ENCODE measurements at regions not wholly inside any gene's neighbourhood (a gene's known extent, or its start where the extent isn't known, plus 50 kb on each side); places are given as distances from the start of the nearest gene placed in this dataset.

DNA sequence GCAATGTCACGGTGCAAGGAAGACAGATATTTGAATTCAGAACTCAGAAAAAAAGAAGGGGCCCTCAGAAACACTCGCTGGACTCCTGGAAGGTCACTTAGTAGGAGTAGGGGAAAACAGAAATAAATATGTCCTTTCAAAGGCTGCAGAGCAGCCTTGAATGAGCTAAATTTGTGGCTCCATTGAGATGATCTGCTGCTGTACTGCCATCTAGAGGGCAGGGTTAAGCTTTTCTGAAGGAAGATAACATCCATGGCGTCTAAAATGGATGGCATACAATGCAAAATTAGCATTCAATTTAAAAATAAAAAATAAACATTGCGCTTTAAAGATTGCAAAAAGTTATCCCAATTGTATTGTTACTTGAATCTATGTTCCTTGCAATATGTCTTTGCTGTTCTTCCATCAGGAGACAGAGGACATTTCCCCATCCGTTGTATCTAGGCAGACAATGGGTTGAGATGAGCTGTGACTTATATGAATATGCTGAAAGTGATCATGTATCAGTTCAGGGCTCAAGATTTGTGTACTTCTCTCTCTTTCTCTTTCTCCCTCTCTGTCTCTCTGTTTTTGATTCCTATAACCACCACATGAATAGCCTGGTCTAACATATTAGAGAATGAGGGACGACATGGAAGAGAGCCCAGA lies 642.2 kb downstream of the SH2D4B start:
- intact Hi-C loops (cut with micrococcal nuclease): no loop called here
- peak; percentile 2 for DNase-seq
- Histone ChIP-seq H4K8ac (ENCODE audit: low read depth in 2 of 2, low read length in 2 of 2) (no peak overlapping the region), H2BK120ac (ENCODE audit: low read depth, low read length) (no peak overlapping the region), H2BK15ac (ENCODE audit: low read depth, low read length) (no peak overlapping the region), H3K4me2 (ENCODE audit: low read depth, low read length) (no peak overlapping the region), H3K27ac (ENCODE audit: insufficient read depth, low read length) (no peak overlapping the region), H3K4me3 (ENCODE audit: insufficient read depth, low read depth, low read length) (no peak overlapping the region), H4K5ac (ENCODE audit: low read depth, low read length) (no peak overlapping the region), H3K23ac (ENCODE audit: low read depth, low read length) (no peak overlapping the region), H2BK20ac (ENCODE audit: low read depth, low read length) (no peak overlapping the region), H2AFZ (replicated peaks; ENCODE audit: low read length, poor library complexity) (no peak overlapping the region), H3K14ac (replicated peaks; ENCODE audit: low read depth, low read length) (no peak overlapping the region), H3K9ac (ENCODE audit: low read depth, low read length) (no peak overlapping the region), H2BK5ac (ENCODE audit: low read depth, low read length, poor library complexity, severe bottlenecking) (no peak overlapping the region), H3K9me1 (ENCODE audit: insufficient read depth, low read length) (no peaks in the 10 kb centered on the region), H2AK5ac (ENCODE audit: low read depth, low read length) (no peak overlapping the region), H3K27me3 (ENCODE audit: control insufficient read depth, insufficient read depth, low read length) (no peaks in the 10 kb centered on the region), H4K20me1 (ENCODE audit: insufficient read depth, low read length) (no peaks in the 10 kb centered on the region), H3K4me1 (ENCODE audit: control insufficient read depth, insufficient read depth, low read length) (no peaks in the 10 kb centered on the region), H4K91ac (ENCODE audit: insufficient read depth, low read depth, low read length) (no peak overlapping the region), H2AK9ac (replicated peaks; ENCODE audit: low read depth, low read length, poor library complexity) (no peak overlapping the region), H3K4ac (ENCODE audit: low read depth, low read length) (no peak overlapping the region), H3K9me3 (ENCODE audit: control insufficient read depth, insufficient read depth, low read length) (peaks cover 4% of the 10 kb centered on the region), H3K36me3 (ENCODE audit: control insufficient read depth, insufficient read depth, low read length) (no peaks in the 10 kb centered on the region), H3K79me1 (ENCODE audit: low read depth in 1 of 2, low read length in 2 of 2) (no peaks in the 10 kb centered on the region), H3K18ac (ENCODE audit: low read depth, low read length) (no peak overlapping the region), H3K56ac (ENCODE audit: extremely low read depth, insufficient read depth, low read length) (no peak overlapping the region)
- ATAC-seq (ENCODE audit: low read depth): no peak
- ChIA-PET CTCF (no interaction called here), POLR2A (ENCODE audit: unreplicated experiment) (no interaction called here)
- no CpG with 5 or more reads among the region's 6 CpGs for WGBS, 2 experiments (ENCODE audit: extremely low coverage in 2 of 2, insufficient read length in 1 of 2)
- no TSS peak for BruUV-seq (replicated peaks)
- TF ChIP-seq RAD21 (IDR thresholded peaks at IDR 0.05; ENCODE audit: low read length): peak; percentile 24; the same call in 1 of the 2 replicates
- no peak for TF ChIP-seq MXI1 (IDR thresholded peaks at IDR 0.05; ENCODE audit: borderline replicate concordance, low read depth, low read length)
- TF ChIP-seq NFE2L2 (IDR thresholded peaks at IDR 0.05; ENCODE audit: low read depth, low read length): no peak
- no peak for TF ChIP-seq CEBPB (IDR thresholded peaks at IDR 0.05; ENCODE audit: low read depth, low read length)
- TF ChIP-seq, protein P1, sequence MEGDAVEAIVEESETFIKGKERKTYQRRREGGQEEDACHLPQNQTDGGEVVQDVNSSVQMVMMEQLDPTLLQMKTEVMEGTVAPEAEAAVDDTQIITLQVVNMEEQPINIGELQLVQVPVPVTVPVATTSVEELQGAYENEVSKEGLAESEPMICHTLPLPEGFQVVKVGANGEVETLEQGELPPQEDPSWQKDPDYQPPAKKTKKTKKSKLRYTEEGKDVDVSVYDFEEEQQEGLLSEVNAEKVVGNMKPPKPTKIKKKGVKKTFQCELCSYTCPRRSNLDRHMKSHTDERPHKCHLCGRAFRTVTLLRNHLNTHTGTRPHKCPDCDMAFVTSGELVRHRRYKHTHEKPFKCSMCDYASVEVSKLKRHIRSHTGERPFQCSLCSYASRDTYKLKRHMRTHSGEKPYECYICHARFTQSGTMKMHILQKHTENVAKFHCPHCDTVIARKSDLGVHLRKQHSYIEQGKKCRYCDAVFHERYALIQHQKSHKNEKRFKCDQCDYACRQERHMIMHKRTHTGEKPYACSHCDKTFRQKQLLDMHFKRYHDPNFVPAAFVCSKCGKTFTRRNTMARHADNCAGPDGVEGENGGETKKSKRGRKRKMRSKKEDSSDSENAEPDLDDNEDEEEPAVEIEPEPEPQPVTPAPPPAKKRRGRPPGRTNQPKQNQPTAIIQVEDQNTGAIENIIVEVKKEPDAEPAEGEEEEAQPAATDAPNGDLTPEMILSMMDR (conservative IDR thresholded peaks at IDR 0.05; ENCODE audit: low read depth, low read length): peak; percentile 34; the same call in 1 of the 2 replicates
- TF ChIP-seq FOS (IDR thresholded peaks at IDR 0.05; ENCODE audit: low read depth, low read length): no peak
- in situ Hi-C loops (cut with MboI; ENCODE audit: low sequenced_read_pairs): no loop called here
- dilution Hi-C loops (cut with HindIII; ENCODE audit: low sequenced_read_pairs, unreplicated experiment): no loop called here

Measured in IMR-90 (cell line).